Cerebellar cortex (tissue), 1 donor: ENCODE measurements at regions not wholly inside any gene's neighbourhood (a gene's known extent, or its start where the extent isn't known, plus 50 kb on each side); places are given as distances from the start of the nearest gene placed in this dataset.
"Not testable (repeated sequence)": the region's sequence is repeated elsewhere in the genome, so short reads cannot be mapped to it uniquely, and the experiment has no call there.

Experiments
- DNase-seq: peaks from one replicate; pipeline ENCODE4 v3.0.0-alpha.2; 2015; ENCODE audit warnings: low spot score

GRCh38 chr2:55771612-55772011 is 78.0 kb upstream of the PNPT1 start:
- no peak for DNase-seq

DNA sequence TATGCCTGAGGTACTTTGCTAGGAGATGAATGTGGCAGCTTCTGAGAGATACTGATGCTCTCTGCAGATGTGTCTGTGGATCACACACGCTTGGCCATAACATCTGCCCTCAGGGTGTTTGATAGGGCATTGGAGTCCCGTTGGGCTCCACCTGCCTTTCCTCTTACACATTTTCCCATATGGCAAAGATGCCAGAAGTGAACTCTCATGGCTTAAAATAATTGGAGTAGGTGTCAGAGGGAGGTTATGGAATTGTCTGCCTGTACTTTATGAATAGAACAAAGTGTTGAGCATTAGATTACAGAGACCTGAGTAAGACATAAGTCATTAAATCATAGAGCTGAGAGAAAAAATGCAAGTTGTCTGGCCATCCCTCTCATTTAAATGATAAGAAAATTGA is 75.3 kb upstream of the PNPT1 start:
- no peak for DNase-seq

DNA sequence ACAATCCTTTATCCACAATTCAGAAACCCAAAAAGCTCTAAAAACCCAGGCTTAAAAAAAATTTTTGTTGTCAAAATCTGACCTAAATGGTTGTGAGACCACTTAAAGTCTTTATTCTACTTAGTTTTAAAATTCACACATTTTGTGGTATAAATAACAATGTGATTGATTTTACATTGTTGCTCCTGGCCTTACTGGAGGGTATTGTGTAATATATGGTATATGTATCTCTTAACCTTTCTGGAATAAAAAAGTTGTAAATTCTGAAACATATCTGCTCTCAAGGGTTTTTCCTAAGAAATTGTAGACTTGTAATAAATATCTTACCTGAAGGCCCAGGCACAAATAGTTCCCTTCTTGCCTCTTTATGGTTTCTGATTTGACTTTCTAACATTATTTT is 73.3 kb upstream of the PNPT1 start:
- no peak for DNase-seq

- not testable (repeated sequence) for DNase-seq
These were observed 72.1 kb upstream of the PNPT1 start for GRCh38 chr2:55765708-55766107.

GRCh38 chr2:55763721-55764120 is 70.1 kb upstream of the PNPT1 start:
- DNase-seq, result no peak

- no peak for DNase-seq
These were observed 67.9 kb upstream of the PNPT1 start for GRCh38 chr2:55761526-55761925.

GRCh38 chr2:55761024-55761423 is 67.4 kb upstream of the PNPT1 start:
- DNase-seq, result no peak

- DNase-seq, result no peak
These were observed 66.5 kb upstream of the PNPT1 start for GRCh38 chr2:55760125-55760524.

DNA sequence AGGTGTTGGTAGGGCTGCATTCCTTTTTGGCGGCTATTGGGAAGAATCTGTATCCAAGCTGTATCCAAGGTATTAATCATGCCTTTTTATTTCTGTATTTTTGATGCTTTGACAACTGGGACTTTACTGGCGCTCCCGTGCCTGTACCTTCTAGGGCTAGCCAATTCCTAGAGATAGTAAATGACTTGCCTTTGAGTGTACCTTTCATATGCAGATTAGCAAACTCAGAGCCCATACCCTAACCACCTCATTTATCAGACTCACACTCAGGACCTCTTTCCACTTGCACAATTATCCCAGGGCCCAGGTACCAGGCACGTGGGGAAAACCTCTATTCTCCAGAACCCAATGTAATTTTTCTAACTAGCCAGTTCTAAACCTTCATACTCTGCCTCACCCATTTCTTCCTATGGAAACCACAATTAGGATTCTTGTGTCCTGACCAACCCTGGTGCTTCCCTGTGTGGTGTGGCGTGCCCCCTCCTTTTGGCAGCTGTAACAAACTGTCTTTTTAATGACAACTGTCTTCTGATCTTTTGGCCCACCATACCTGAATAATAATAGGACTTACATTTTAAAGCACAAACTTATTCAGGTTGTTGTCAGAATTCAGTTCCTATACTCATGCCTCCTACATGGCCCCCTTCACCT is 65.8 kb upstream of the PNPT1 start:
- DNase-seq, result no peak

- no peak for DNase-seq
These were observed 58.3 kb upstream of the PNPT1 start for GRCh38 chr2:55751966-55752365.

DNA sequence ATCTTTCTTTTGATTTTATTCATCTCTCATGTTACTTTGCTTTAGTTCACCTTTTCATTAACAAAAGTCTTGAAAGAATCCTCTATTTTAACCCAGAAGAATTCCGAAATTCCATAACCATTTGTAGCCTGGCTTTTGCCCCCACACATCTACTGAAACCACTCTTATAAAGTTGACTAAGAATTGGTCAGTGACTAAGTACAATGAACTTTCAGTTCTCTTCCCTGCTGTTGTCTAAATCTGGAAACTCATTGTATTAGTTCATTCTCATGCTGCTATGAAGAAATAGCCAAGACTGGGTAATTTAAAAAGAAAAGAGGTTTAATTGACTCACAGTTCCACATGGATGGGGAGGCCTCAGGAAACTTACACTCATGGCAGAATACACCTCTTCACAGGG is 49.9 kb upstream of the PNPT1 start:
- DNase-seq, result no peak
